ENCODE measurements at regions not wholly inside any gene's neighbourhood (a gene's known extent, or its start where the extent isn't known, plus 50 kb on each side); places are given as distances from the start of the nearest gene placed in this dataset.

- Histone ChIP-seq H3K36me3 (ENCODE audit: control insufficient read depth in 5 of 5, insufficient read depth in 5 of 5, low read length in 5 of 5) (no peaks in the 10 kb centered on the region), H3K4me3 (ENCODE audit: low read depth in 1 of 5, low read length in 5 of 5) (no peak overlapping the region), H3K27ac (ENCODE audit: low read depth, low read length) (no peak overlapping the region), H3K9me3 (ENCODE audit: control insufficient read depth in 5 of 5, low read length in 5 of 5) (no peaks in the 10 kb centered on the region), H3K4me1 (ENCODE audit: control insufficient read depth in 5 of 5, insufficient read depth in 5 of 5, low read length in 5 of 5) (peaks cover 0 to 4% (median 0%) of the 10 kb centered on the region in 5 donors), H3K27me3 (ENCODE audit: control insufficient read depth in 5 of 5, insufficient read depth in 4 of 5, low read length in 5 of 5) (peaks cover 0 to 7% (median 0%) of the 10 kb centered on the region in 5 donors), H3K9ac (ENCODE audit: low read length in 5 of 5) (no peak overlapping the region)
Measured at GRCh38 chr16:13767215-13767614, 152.7 kb upstream of the ERCC4 start.

- Histone ChIP-seq H3K4me1 (ENCODE audit: control insufficient read depth in 5 of 5, insufficient read depth in 5 of 5, low read length in 5 of 5) (peaks cover 0 to 4% (median 0%) of the 10 kb centered on the region in 5 donors), H3K9me3 (ENCODE audit: control insufficient read depth in 5 of 5, low read length in 5 of 5) (no peaks in the 10 kb centered on the region), H3K9ac (ENCODE audit: low read length in 5 of 5) (no peak overlapping the region), H3K27me3 (ENCODE audit: control insufficient read depth in 5 of 5, insufficient read depth in 4 of 5, low read length in 5 of 5) (peaks cover 0 to 7% (median 0%) of the 10 kb centered on the region in 5 donors), H3K27ac (ENCODE audit: low read depth, low read length) (no peak overlapping the region), H3K36me3 (ENCODE audit: control insufficient read depth in 5 of 5, insufficient read depth in 5 of 5, low read length in 5 of 5) (no peaks in the 10 kb centered on the region), H3K4me3 (ENCODE audit: low read depth in 1 of 5, low read length in 5 of 5) (no peak overlapping the region)
Measured at GRCh38 chr16:13768471-13768870, 151.5 kb upstream of the ERCC4 start.

- no peaks in the 10 kb centered on the region for H3K36me3 ChIP-seq (ENCODE audit: control insufficient read depth in 5 of 5, insufficient read depth in 5 of 5, low read length in 5 of 5)
- peaks cover 0 to 4% (median under 1%) of the 10 kb centered on the region in 5 donors for H3K9me3 ChIP-seq (ENCODE audit: control insufficient read depth in 5 of 5, low read length in 5 of 5)
- H3K9ac ChIP-seq (ENCODE audit: low read length in 5 of 5), result no peak overlapping the region
- no peak overlapping the region for H3K27ac ChIP-seq (ENCODE audit: low read depth, low read length)
- peaks cover 0 to 4% (median 0%) of the 10 kb centered on the region in 5 donors for H3K4me1 ChIP-seq (ENCODE audit: control insufficient read depth in 5 of 5, insufficient read depth in 5 of 5, low read length in 5 of 5)
- H3K27me3 ChIP-seq (ENCODE audit: control insufficient read depth in 5 of 5, insufficient read depth in 4 of 5, low read length in 5 of 5), result peaks cover 0 to 3% (median 0%) of the 10 kb centered on the region in 5 donors
- no peak overlapping the region for H3K4me3 ChIP-seq (ENCODE audit: low read depth in 1 of 5, low read length in 5 of 5)
Measured at GRCh38 chr16:13770436-13770835, 149.5 kb upstream of the ERCC4 start.

- peaks cover 0 to 3% (median 0%) of the 10 kb centered on the region in 5 donors for H3K27me3 ChIP-seq (ENCODE audit: control insufficient read depth in 5 of 5, insufficient read depth in 4 of 5, low read length in 5 of 5)
- no peak overlapping the region for H3K4me3 ChIP-seq (ENCODE audit: low read depth in 1 of 5, low read length in 5 of 5)
- no peaks in the 10 kb centered on the region for H3K4me1 ChIP-seq (ENCODE audit: control insufficient read depth in 5 of 5, insufficient read depth in 5 of 5, low read length in 5 of 5)
- H3K36me3 ChIP-seq (ENCODE audit: control insufficient read depth in 5 of 5, insufficient read depth in 5 of 5, low read length in 5 of 5), result no peaks in the 10 kb centered on the region
- H3K27ac ChIP-seq (ENCODE audit: low read depth, low read length), result no peak overlapping the region
- no peak overlapping the region for H3K9ac ChIP-seq (ENCODE audit: low read length in 5 of 5)
- peaks cover 0 to 11% (median 3%) of the 10 kb centered on the region in 5 donors for H3K9me3 ChIP-seq (ENCODE audit: control insufficient read depth in 5 of 5, low read length in 5 of 5)
Measured at GRCh38 chr16:13772782-13773181, 147.2 kb upstream of the ERCC4 start.

- Histone ChIP-seq H3K27ac (ENCODE audit: low read depth, low read length) (no peak overlapping the region), H3K36me3 (ENCODE audit: control insufficient read depth in 5 of 5, insufficient read depth in 5 of 5, low read length in 5 of 5) (no peaks in the 10 kb centered on the region), H3K4me1 (ENCODE audit: control insufficient read depth in 5 of 5, insufficient read depth in 5 of 5, low read length in 5 of 5) (no peaks in the 10 kb centered on the region), H3K27me3 (ENCODE audit: control insufficient read depth in 5 of 5, insufficient read depth in 4 of 5, low read length in 5 of 5) (peaks cover 0 to 3% (median 0%) of the 10 kb centered on the region in 5 donors), H3K9me3 (ENCODE audit: control insufficient read depth in 5 of 5, low read length in 5 of 5) (peaks cover 3 to 27% (median 16%) of the 10 kb centered on the region in 5 donors), H3K4me3 (ENCODE audit: low read depth in 1 of 5, low read length in 5 of 5) (no peak overlapping the region), H3K9ac (ENCODE audit: low read length in 5 of 5) (no peak overlapping the region)
Measured at GRCh38 chr16:13779676-13780075, 140.3 kb upstream of the ERCC4 start.

- Histone ChIP-seq H3K9me3 (ENCODE audit: control insufficient read depth in 5 of 5, low read length in 5 of 5) (peaks cover 3 to 24% (median 13%) of the 10 kb centered on the region in 5 donors), H3K9ac (ENCODE audit: low read length in 5 of 5) (no peak overlapping the region), H3K4me1 (ENCODE audit: control insufficient read depth in 5 of 5, insufficient read depth in 5 of 5, low read length in 5 of 5) (no peaks in the 10 kb centered on the region), H3K27me3 (ENCODE audit: control insufficient read depth in 5 of 5, insufficient read depth in 4 of 5, low read length in 5 of 5) (peaks cover 0 to 3% (median 0%) of the 10 kb centered on the region in 5 donors), H3K27ac (ENCODE audit: low read depth, low read length) (no peak overlapping the region), H3K4me3 (ENCODE audit: low read depth in 1 of 5, low read length in 5 of 5) (no peak overlapping the region), H3K36me3 (ENCODE audit: control insufficient read depth in 5 of 5, insufficient read depth in 5 of 5, low read length in 5 of 5) (no peaks in the 10 kb centered on the region)
Measured at GRCh38 chr16:13780406-13781168, 139.4 kb upstream of the ERCC4 start.

- Histone ChIP-seq H3K9me3 (ENCODE audit: control insufficient read depth in 5 of 5, low read length in 5 of 5) (peaks cover 3 to 20% (median 13%) of the 10 kb centered on the region in 5 donors), H3K27ac (ENCODE audit: low read depth, low read length) (no peak overlapping the region), H3K36me3 (ENCODE audit: control insufficient read depth in 5 of 5, insufficient read depth in 5 of 5, low read length in 5 of 5) (no peaks in the 10 kb centered on the region), H3K27me3 (ENCODE audit: control insufficient read depth in 5 of 5, insufficient read depth in 4 of 5, low read length in 5 of 5) (peaks cover 0 to 3% (median 0%) of the 10 kb centered on the region in 5 donors), H3K4me1 (ENCODE audit: control insufficient read depth in 5 of 5, insufficient read depth in 5 of 5, low read length in 5 of 5) (no peaks in the 10 kb centered on the region), H3K9ac (ENCODE audit: low read length in 5 of 5) (no peak overlapping the region), H3K4me3 (ENCODE audit: low read depth in 1 of 5, low read length in 5 of 5) (no peak overlapping the region)
Measured at GRCh38 chr16:13781169-13781564, 138.8 kb upstream of the ERCC4 start.

- Histone ChIP-seq H3K4me3 (ENCODE audit: low read depth in 1 of 5, low read length in 5 of 5) (no peak overlapping the region), H3K27me3 (ENCODE audit: control insufficient read depth in 5 of 5, insufficient read depth in 4 of 5, low read length in 5 of 5) (peaks cover 0 to 3% (median 0%) of the 10 kb centered on the region in 5 donors), H3K36me3 (ENCODE audit: control insufficient read depth in 5 of 5, insufficient read depth in 5 of 5, low read length in 5 of 5) (no peaks in the 10 kb centered on the region), H3K4me1 (ENCODE audit: control insufficient read depth in 5 of 5, insufficient read depth in 5 of 5, low read length in 5 of 5) (no peaks in the 10 kb centered on the region), H3K9me3 (ENCODE audit: control insufficient read depth in 5 of 5, low read length in 5 of 5) (peaks cover 3 to 17% (median 13%) of the 10 kb centered on the region in 5 donors), H3K9ac (ENCODE audit: low read length in 5 of 5) (no peak overlapping the region), H3K27ac (ENCODE audit: low read depth, low read length) (no peak overlapping the region)
Measured at GRCh38 chr16:13781575-13782338, 138.2 kb upstream of the ERCC4 start.

GRCh38 chr16:13791095-13791494 is 128.9 kb upstream of the ERCC4 start:
- no peak overlapping the region for H3K4me3 ChIP-seq (ENCODE audit: low read depth in 1 of 5, low read length in 5 of 5)
- peaks cover 0 to 5% (median 2%) of the 10 kb centered on the region in 5 donors for H3K27me3 ChIP-seq (ENCODE audit: control insufficient read depth in 5 of 5, insufficient read depth in 4 of 5, low read length in 5 of 5)
- H3K4me1 ChIP-seq (ENCODE audit: control insufficient read depth in 5 of 5, insufficient read depth in 5 of 5, low read length in 5 of 5), result peaks cover 0 to 8% (median 4%) of the 10 kb centered on the region in 5 donors
- no peaks in the 10 kb centered on the region for H3K36me3 ChIP-seq (ENCODE audit: control insufficient read depth in 5 of 5, insufficient read depth in 5 of 5, low read length in 5 of 5)
- H3K9ac ChIP-seq (ENCODE audit: low read length in 5 of 5), result no peak overlapping the region
- no peak overlapping the region for H3K27ac ChIP-seq (ENCODE audit: low read depth, low read length)
- peaks cover 0 to 5% (median 0%) of the 10 kb centered on the region in 5 donors for H3K9me3 ChIP-seq (ENCODE audit: control insufficient read depth in 5 of 5, low read length in 5 of 5)
